ENCODE measurements at regions not wholly inside any gene's neighbourhood (a gene's known extent, or its start where the extent isn't known, plus 50 kb on each side); places are given as distances from the start of the nearest gene placed in this dataset.

DNA sequence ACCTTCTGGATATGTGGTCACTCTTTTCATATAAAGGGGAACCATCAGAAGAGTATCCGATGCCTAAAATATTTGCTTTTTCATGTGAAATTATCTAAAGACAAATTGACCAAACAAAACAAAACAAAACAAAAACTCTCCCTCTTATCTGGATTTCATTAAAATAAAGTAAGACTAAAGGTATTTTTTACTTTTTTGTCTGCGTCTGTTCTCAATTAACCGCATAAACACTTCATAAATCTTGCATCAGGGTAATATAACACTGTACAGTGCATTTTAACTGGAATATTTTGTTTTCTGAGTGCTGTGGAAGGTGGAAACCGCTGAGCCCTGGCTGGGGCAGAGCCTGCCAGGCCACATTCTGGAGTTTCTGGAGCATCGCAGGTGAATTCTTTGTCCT lies 234.1 kb upstream of the ZFP64 start:
- Histone ChIP-seq H3K79me2 (ENCODE audit: insufficient read depth, low read length) (no peaks in the 10 kb centered on the region), H2AFZ (ENCODE audit: low read length) (no peak overlapping the region), H3K27ac (ENCODE audit: extremely low read length, insufficient read depth, low read length) (no peak overlapping the region), H3K4me1 (ENCODE audit: insufficient read depth, low read length) (no peaks in the 10 kb centered on the region), H3K27me3 (ENCODE audit: control insufficient read depth in 1 of 2, insufficient read depth in 2 of 2, low read length in 2 of 2) (no peaks in the 10 kb centered on the region), H3K4me2 (ENCODE audit: low read depth, low read length) (no peak overlapping the region), H4K20me1 (ENCODE audit: insufficient read depth, low read length) (no peaks in the 10 kb centered on the region), H3K9ac (ENCODE audit: insufficient read depth, low read depth, low read length) (no peak overlapping the region), H3K4me3 (replicated peaks in 1 of 3; ENCODE audit: insufficient read depth in 1 of 3, low read depth in 2 of 3, low read length in 3 of 3) (no peak overlapping the region), H3K36me3 (replicated peaks in 1 of 2; ENCODE audit: control insufficient read depth in 1 of 2, insufficient read depth in 2 of 2, low read length in 2 of 2) (no peaks in the 10 kb centered on the region), H3K9me3 (ENCODE audit: low read length) (peaks cover 34% of the 10 kb centered on the region)
- 55% methylated on average over 5 of the region's 5 CpGs for WGBS (ENCODE audit: low lambda C conversion rate)
- ATAC-seq (no peak), DNase-seq (ENCODE audit: low spot score) (no peak), FAIRE-seq (no peak)
- in situ Hi-C loops (cut with HindIII; ENCODE audit: extremely low pct_ligation_motif_present, low pct_unique_long_range_greater_than_20kb) = no loop called here
- CTCF ChIA-PET (ENCODE audit: low intra/inter-chr PET ratio, low total read pairs) = no interaction called here
- POLR2A ChIA-PET = no interaction called here
- intact Hi-C loops (cut with micrococcal nuclease; ENCODE audit: unreplicated experiment) = no loop called here
- BruUV-seq (replicated peaks) = no TSS peak
- TF ChIP-seq ZNF432 (CRISPR knock-in tag; IDR thresholded peaks at IDR 0.05; ENCODE audit: borderline replicate concordance) (no peak), HNRNPUL1 (IDR thresholded peaks at IDR 0.05; ENCODE audit: low read depth, low read length) (no peak), U2AF2 (IDR thresholded peaks at IDR 0.05; ENCODE audit: low read depth, low read length) (no peak), ZNF563 (CRISPR knock-in tag; IDR thresholded peaks at IDR 0.05) (no peak), BHLHE40 (IDR thresholded peaks at IDR 0.05; ENCODE audit: low read length) (no peak), ZNF234 (CRISPR knock-in tag; conservative IDR thresholded peaks at IDR 0.05) (no peak), E2F1 (CRISPR knock-in tag; IDR thresholded peaks at IDR 0.05) (no peak)
- TF ChIP-seq, protein P1, sequence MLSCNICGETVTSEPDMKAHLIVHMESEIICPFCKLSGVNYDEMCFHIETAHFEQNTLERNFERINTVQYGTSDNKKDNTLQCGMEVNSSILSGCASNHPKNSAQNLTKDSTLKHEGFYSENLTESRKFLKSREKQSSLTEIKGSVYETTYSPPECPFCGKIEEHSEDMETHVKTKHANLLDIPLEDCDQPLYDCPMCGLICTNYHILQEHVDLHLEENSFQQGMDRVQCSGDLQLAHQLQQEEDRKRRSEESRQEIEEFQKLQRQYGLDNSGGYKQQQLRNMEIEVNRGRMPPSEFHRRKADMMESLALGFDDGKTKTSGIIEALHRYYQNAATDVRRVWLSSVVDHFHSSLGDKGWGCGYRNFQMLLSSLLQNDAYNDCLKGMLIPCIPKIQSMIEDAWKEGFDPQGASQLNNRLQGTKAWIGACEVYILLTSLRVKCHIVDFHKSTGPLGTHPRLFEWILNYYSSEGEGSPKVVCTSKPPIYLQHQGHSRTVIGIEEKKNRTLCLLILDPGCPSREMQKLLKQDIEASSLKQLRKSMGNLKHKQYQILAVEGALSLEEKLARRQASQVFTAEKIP (CRISPR knock-in tag; IDR thresholded peaks at IDR 0.05; ENCODE audit: borderline replicate concordance) = no peak
